HEK293 (cell line): ENCODE measurements at regions not wholly inside any gene's neighbourhood (a gene's known extent, or its start where the extent isn't known, plus 50 kb on each side); places are given as distances from the start of the nearest gene placed in this dataset.

ENCODE experiments used
- CTCF ChIA-PET: fragments of 350-600 bp; formaldehyde crosslinking; extraction: SDS; loops from one replicate; lab custom pipeline; 2021; ENCODE audit warnings: antibody characterized with exemption; lab: Yijun Ruan, JAX
- POLR2A ChIA-PET: fragments of 300-600 bp; formaldehyde crosslinking; extraction: SDS; loops from one replicate; lab custom pipeline; 2020; ENCODE audit warnings: antibody characterized with exemption, inconsistent platforms; lab: Yijun Ruan, JAX
- H3K27ac ChIP-seq: fragments of 200-500 bp; sonication (Bioruptor generic); 2 replicates; pipeline ENCODE4 v1.5.1; 2014; ENCODE audit warnings: low read depth, low read length, control low read depth, inconsistent platforms; ENCODE audit errors: extremely low read depth
- H3K36me3 ChIP-seq, 2 experiments: fragments of 200-500 bp in 1 of 2; sonication (Bioruptor generic) in 1 of 2; 1 replicate in 1 of 2; 2 replicates in 1 of 2; pipeline ENCODE4 v1.5.1; 2014 to 2017; ENCODE audit warnings: inconsistent platforms in 2 of 2, low read length in 2 of 2; ENCODE audit not compliant: control insufficient read depth in 2 of 2, insufficient read depth in 1 of 2
- H3K4me1 ChIP-seq: fragments of 200-500 bp; sonication (Bioruptor generic); 2 replicates; pipeline ENCODE4 v1.5.1; 2014; ENCODE audit warnings: mild to moderate bottlenecking, low read length, inconsistent platforms; ENCODE audit not compliant: control insufficient read depth, insufficient read depth
- H3K4me3 ChIP-seq: 2 replicates; pipeline ENCODE4 v1.5.1; 2011; ENCODE audit warnings: low read depth, mild to moderate bottlenecking, control low read depth, low read length, moderate library complexity
- H3K9me3 ChIP-seq: fragments of 200-500 bp; sonication (Bioruptor generic); 2 replicates; pipeline ENCODE4 v1.5.1; 2014; ENCODE audit warnings: low read depth, low read length, inconsistent platforms; ENCODE audit not compliant: control insufficient read depth, insufficient read depth
- ELK4 ChIP-seq: IDR thresholded peaks from 2 replicates; pipeline ENCODE4 v1.6.1; 2011; ENCODE audit warnings: mild to moderate bottlenecking, low read depth, low read length, borderline replicate concordance
- RBAK ChIP-seq: fragments of 450-650 bp; formaldehyde crosslinking; IDR thresholded peaks from 2 replicates; pipeline ENCODE4 v1.5.1; 2016; ENCODE audit warnings: missing biosample characterization, missing genetic modification characterization
- SCRT1 ChIP-seq: fragments of 450-650 bp; formaldehyde crosslinking; IDR thresholded peaks from 2 replicates; pipeline ENCODE4 v1.5.1; 2016; ENCODE audit warnings: missing biosample characterization, missing genetic modification characterization, borderline replicate concordance
- SP2 ChIP-seq: fragments of 450-650 bp; formaldehyde crosslinking; IDR thresholded peaks from 2 replicates; pipeline ENCODE4 v1.5.1; 2016; ENCODE audit warnings: missing biosample characterization, missing genetic modification characterization
- TSHZ1 ChIP-seq: fragments of 450-650 bp; formaldehyde crosslinking; IDR thresholded peaks from 2 replicates; pipeline ENCODE4 v1.5.1; 2016; ENCODE audit warnings: missing biosample characterization, missing genetic modification characterization, borderline replicate concordance
- ZNF302 ChIP-seq: fragments of 450-650 bp; formaldehyde crosslinking; IDR thresholded peaks from 2 replicates; pipeline ENCODE4 v1.5.1; 2016; ENCODE audit warnings: missing biosample characterization, missing genetic modification characterization, low read depth
- ZNF335 ChIP-seq: fragments of 450-650 bp; formaldehyde crosslinking; conservative IDR thresholded peaks from 2 replicates; pipeline ENCODE4 v1.5.1; 2016; ENCODE audit warnings: missing biosample characterization, missing genetic modification characterization
- ZNF341 ChIP-seq: fragments of 450-650 bp; formaldehyde crosslinking; IDR thresholded peaks from 2 replicates; pipeline ENCODE4; 2016; ENCODE audit warnings: low read depth, missing biosample characterization, missing genetic modification characterization
- ZNF354C ChIP-seq: fragments of 450-650 bp; formaldehyde crosslinking; IDR thresholded peaks from 2 replicates; pipeline ENCODE4 v1.5.1; 2016; ENCODE audit warnings: missing biosample characterization, missing genetic modification characterization, low read depth, borderline replicate concordance
- ZNF394 ChIP-seq: fragments of 450-650 bp; formaldehyde crosslinking; IDR thresholded peaks from 2 replicates; pipeline ENCODE4 v1.5.1; 2016; ENCODE audit warnings: missing biosample characterization, missing genetic modification characterization, mild to moderate bottlenecking, moderate library complexity, borderline replicate concordance
- ZNF423 ChIP-seq: fragments of 450-650 bp; formaldehyde crosslinking; IDR thresholded peaks from 2 replicates; pipeline ENCODE4 v1.5.1; 2016; ENCODE audit warnings: missing biosample characterization, missing genetic modification characterization
- ZNF530 ChIP-seq: fragments of 450-650 bp; formaldehyde crosslinking; IDR thresholded peaks from 2 replicates; pipeline ENCODE4 v1.5.1; 2016; ENCODE audit warnings: low read depth, missing biosample characterization, missing genetic modification characterization
- ZNF544 ChIP-seq: fragments of 450-650 bp; formaldehyde crosslinking; IDR thresholded peaks from 2 replicates; pipeline ENCODE4 v1.5.0; 2017; ENCODE audit warnings: missing biosample characterization, missing genetic modification characterization
- ZNF785 ChIP-seq: fragments of 450-650 bp; formaldehyde crosslinking; IDR thresholded peaks from 2 replicates; pipeline ENCODE4 v1.5.1; 2016; ENCODE audit warnings: missing biosample characterization, missing genetic modification characterization
- TF ChIP-seq, protein P1 (sequence below): fragments of 450-650 bp; formaldehyde crosslinking; IDR thresholded peaks from 2 replicates; pipeline ENCODE4 v1.5.0; 2017; ENCODE audit warnings: missing biosample characterization, missing genetic modification characterization, borderline replicate concordance
- TF ChIP-seq, protein P2 (sequence below): fragments of 450-650 bp; formaldehyde crosslinking; IDR thresholded peaks from 2 replicates; pipeline ENCODE4 v1.5.1; 2017; ENCODE audit warnings: missing biosample characterization, missing genetic modification characterization
- TF ChIP-seq, protein P3 (sequence below): fragments of 450-650 bp; formaldehyde crosslinking; IDR thresholded peaks from 2 replicates; pipeline ENCODE4 v1.5.1; 2016; ENCODE audit warnings: missing biosample characterization, missing genetic modification characterization, low read depth

DNA sequence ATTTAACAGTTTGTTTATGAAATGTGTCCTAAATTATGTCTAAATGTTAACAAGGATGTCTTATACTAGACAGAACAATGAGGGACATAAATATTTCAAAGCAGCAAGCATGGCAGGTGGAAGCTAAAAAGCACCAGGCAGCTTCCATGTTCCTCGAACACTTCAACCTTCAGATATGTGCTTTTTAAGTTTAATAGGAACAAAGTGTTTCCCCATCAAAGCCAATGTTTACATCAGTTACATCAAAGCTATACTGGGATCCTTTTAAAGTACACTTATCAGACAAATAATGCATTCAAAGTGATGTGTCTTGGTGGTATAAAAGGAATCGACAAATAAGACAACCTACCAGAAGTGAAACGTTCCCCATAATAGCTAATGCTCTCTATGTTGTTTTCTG lies 2841.1 kb upstream of the PCDH20 start:
- Histone ChIP-seq H3K4me1 (no peaks in the 10 kb centered on the region), H3K4me3 (no peak overlapping the region), H3K9me3 (no peaks in the 10 kb centered on the region), H3K27ac (no peak overlapping the region), H3K36me3 (no peaks in the 10 kb centered on the region)
- ChIA-PET POLR2A (no interaction called here), CTCF (no interaction called here)
- no peak for TF ChIP-seq ZNF530 (tag by site-specific recombination)
- TF ChIP-seq, protein P1, sequence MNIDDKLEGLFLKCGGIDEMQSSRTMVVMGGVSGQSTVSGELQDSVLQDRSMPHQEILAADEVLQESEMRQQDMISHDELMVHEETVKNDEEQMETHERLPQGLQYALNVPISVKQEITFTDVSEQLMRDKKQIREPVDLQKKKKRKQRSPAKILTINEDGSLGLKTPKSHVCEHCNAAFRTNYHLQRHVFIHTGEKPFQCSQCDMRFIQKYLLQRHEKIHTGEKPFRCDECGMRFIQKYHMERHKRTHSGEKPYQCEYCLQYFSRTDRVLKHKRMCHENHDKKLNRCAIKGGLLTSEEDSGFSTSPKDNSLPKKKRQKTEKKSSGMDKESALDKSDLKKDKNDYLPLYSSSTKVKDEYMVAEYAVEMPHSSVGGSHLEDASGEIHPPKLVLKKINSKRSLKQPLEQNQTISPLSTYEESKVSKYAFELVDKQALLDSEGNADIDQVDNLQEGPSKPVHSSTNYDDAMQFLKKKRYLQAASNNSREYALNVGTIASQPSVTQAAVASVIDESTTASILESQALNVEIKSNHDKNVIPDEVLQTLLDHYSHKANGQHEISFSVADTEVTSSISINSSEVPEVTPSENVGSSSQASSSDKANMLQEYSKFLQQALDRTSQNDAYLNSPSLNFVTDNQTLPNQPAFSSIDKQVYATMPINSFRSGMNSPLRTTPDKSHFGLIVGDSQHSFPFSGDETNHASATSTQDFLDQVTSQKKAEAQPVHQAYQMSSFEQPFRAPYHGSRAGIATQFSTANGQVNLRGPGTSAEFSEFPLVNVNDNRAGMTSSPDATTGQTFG, result no peak
- TF ChIP-seq ZNF785 (tag by site-specific recombination), result no peak
- TF ChIP-seq ZNF394 (tag by site-specific recombination), result no peak
- TF ChIP-seq ZNF423 (tag by site-specific recombination), result no peak
- no peak for TF ChIP-seq SCRT1 (tag by site-specific recombination)
- TF ChIP-seq ZNF544 (tag by site-specific recombination), result no peak
- no peak for TF ChIP-seq ZNF335 (tag by site-specific recombination)
- no peak for TF ChIP-seq ELK4
- no peak for TF ChIP-seq RBAK (tag by site-specific recombination)
- TF ChIP-seq ZNF354C (tag by site-specific recombination), result no peak
- TF ChIP-seq, protein P2, sequence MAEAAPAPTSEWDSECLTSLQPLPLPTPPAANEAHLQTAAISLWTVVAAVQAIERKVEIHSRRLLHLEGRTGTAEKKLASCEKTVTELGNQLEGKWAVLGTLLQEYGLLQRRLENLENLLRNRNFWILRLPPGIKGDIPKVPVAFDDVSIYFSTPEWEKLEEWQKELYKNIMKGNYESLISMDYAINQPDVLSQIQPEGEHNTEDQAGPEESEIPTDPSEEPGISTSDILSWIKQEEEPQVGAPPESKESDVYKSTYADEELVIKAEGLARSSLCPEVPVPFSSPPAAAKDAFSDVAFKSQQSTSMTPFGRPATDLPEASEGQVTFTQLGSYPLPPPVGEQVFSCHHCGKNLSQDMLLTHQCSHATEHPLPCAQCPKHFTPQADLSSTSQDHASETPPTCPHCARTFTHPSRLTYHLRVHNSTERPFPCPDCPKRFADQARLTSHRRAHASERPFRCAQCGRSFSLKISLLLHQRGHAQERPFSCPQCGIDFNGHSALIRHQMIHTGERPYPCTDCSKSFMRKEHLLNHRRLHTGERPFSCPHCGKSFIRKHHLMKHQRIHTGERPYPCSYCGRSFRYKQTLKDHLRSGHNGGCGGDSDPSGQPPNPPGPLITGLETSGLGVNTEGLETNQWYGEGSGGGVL (tag by site-specific recombination), result no peak
- no peak for TF ChIP-seq ZNF302 (tag by site-specific recombination)
- TF ChIP-seq, protein P3, sequence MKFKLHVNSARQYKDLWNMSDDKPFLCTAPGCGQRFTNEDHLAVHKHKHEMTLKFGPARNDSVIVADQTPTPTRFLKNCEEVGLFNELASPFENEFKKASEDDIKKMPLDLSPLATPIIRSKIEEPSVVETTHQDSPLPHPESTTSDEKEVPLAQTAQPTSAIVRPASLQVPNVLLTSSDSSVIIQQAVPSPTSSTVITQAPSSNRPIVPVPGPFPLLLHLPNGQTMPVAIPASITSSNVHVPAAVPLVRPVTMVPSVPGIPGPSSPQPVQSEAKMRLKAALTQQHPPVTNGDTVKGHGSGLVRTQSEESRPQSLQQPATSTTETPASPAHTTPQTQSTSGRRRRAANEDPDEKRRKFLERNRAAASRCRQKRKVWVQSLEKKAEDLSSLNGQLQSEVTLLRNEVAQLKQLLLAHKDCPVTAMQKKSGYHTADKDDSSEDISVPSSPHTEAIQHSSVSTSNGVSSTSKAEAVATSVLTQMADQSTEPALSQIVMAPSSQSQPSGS (tag by site-specific recombination), result no peak
- no peak for TF ChIP-seq TSHZ1 (tag by site-specific recombination)
- TF ChIP-seq SP2 (tag by site-specific recombination), result no peak
- TF ChIP-seq ZNF341, result no peak
